Keratinocyte (primary cell): ENCODE measurements at regions not wholly inside any gene's neighbourhood (a gene's known extent, or its start where the extent isn't known, plus 50 kb on each side); places are given as distances from the start of the nearest gene placed in this dataset.
A peak's percentile ranks its signal among the peaks of the same experiment; 100 is the strongest.

ENCODE experiments used
- DNase-seq: peaks from one replicate; pipeline ENCODE4 v3.0.0-alpha.2; 2011; ENCODE audit warnings: low read depth, missing footprints, low spot score
- FAIRE-seq: peaks from 2 replicates; lab custom pipeline; 2011; peaks lifted over from hg19 to GRCh38; lab: Jason Lieb, UNC
- H2AFZ ChIP-seq: 2 replicates; pipeline ENCODE4 v1.6.0; 2012; ENCODE audit warnings: low read length, control low read depth, inconsistent platforms; ENCODE audit not compliant: control insufficient read depth
- H3K27ac ChIP-seq: 2 replicates; pipeline ENCODE4 v1.5.1; 2011; ENCODE audit warnings: low read length; ENCODE audit not compliant: control insufficient read depth, insufficient read depth
- H3K27me3 ChIP-seq: 3 replicates; pipeline ENCODE4 v1.6.0; 2011; ENCODE audit warnings: low read length; ENCODE audit not compliant: control insufficient read depth, insufficient read depth; ENCODE audit errors: extremely low read depth
- H3K36me3 ChIP-seq, 2 experiments: 2 replicates in 1 of 2; 3 replicates in 1 of 2; pipeline ENCODE4 v1.5.1; 2011; ENCODE audit warnings: low read length in 2 of 2, mild to moderate bottlenecking in 1 of 2; ENCODE audit not compliant: control insufficient read depth in 2 of 2, insufficient read depth in 2 of 2; ENCODE audit errors: extremely low read depth in 1 of 2
- H3K4me1 ChIP-seq: 3 replicates; pipeline ENCODE4 v1.5.1; 2011; ENCODE audit warnings: low read length; ENCODE audit not compliant: control insufficient read depth, insufficient read depth; ENCODE audit errors: extremely low read depth
- H3K4me2 ChIP-seq: 3 replicates; pipeline ENCODE4 v1.6.0; 2011; ENCODE audit warnings: low read depth, low read length; ENCODE audit not compliant: control insufficient read depth, insufficient read depth; ENCODE audit errors: extremely low read depth
- H3K4me3 ChIP-seq, 3 experiments: fragments of 200-600 bp in 1 of 3; sonication (generic) in 1 of 3; 2 replicates in 2 of 3; 3 replicates in 1 of 3; pipeline ENCODE4 v1.5.1; 2011 to 2016; ENCODE audit warnings: low read length in 3 of 3, mild to moderate bottlenecking in 3 of 3, control low read depth in 2 of 3, inconsistent platforms in 1 of 3, low read depth in 1 of 3, mixed read lengths in 1 of 3, mixed run types in 1 of 3, moderate library complexity in 1 of 3; ENCODE audit not compliant: control insufficient read depth in 2 of 3, insufficient read depth in 2 of 3; ENCODE audit errors: extremely low read depth in 1 of 3
- H3K79me2 ChIP-seq: 2 replicates; pipeline ENCODE4 v1.6.0; 2012; ENCODE audit warnings: low read length; ENCODE audit not compliant: control insufficient read depth, insufficient read depth
- H3K9ac ChIP-seq: 3 replicates; pipeline ENCODE4 v1.6.0; 2011; ENCODE audit warnings: low read length; ENCODE audit not compliant: control insufficient read depth, insufficient read depth; ENCODE audit errors: extremely low read depth
- H3K9me1 ChIP-seq: 3 replicates; pipeline ENCODE4 v1.6.0; 2011; ENCODE audit warnings: low read length; ENCODE audit not compliant: control insufficient read depth, insufficient read depth; ENCODE audit errors: extremely low read depth
- H3K9me3 ChIP-seq: 2 replicates; pipeline ENCODE4 v1.5.1; 2012; ENCODE audit warnings: low read depth, low read length; ENCODE audit not compliant: control insufficient read depth
- H4K20me1 ChIP-seq: 3 replicates; pipeline ENCODE4 v1.6.0; 2011; ENCODE audit warnings: low read length; ENCODE audit not compliant: control insufficient read depth, insufficient read depth; ENCODE audit errors: extremely low read depth
- CTCF ChIP-seq, 3 experiments: IDR thresholded peaks in 1 of 3; conservative IDR thresholded peaks in 1 of 3; optimal IDR thresholded peaks in 1 of 3; 2 replicates in 2 of 3; 3 replicates in 1 of 3; pipeline versions ENCODE3 to v1.5.1; 2011; ENCODE audit warnings: low read length in 3 of 3, mild to moderate bottlenecking in 3 of 3, moderate library complexity in 2 of 3, control low read depth in 1 of 3, inconsistent platforms in 1 of 3; ENCODE audit not compliant: insufficient read depth in 2 of 3; ENCODE audit errors: extremely low read depth in 1 of 3
- EZH2 ChIP-seq: IDR thresholded peaks from one replicate; pipeline ENCODE4 v1.6.1; 2012; ENCODE audit warnings: inconsistent platforms, mild to moderate bottlenecking, low read length, moderate library complexity
- dilution Hi-C: fragments of 300-500 bp; cut with MboI; formaldehyde crosslinking; loops from one replicate; pipeline ENCODE4 v1.7.0; 2020; ENCODE audit warnings: low sequenced_read_pairs; ENCODE audit not compliant: extremely low pct_ligation_motif_present

GRCh38 chr14:100398044-100398443 lies 74.9 kb downstream of the SLC25A47 start:
- Histone ChIP-seq H3K36me3 (no peaks in the 10 kb centered on the region), H3K9ac (no peak overlapping the region), H3K9me3 (peaks cover 2% of the 10 kb centered on the region), H4K20me1 (no peaks in the 10 kb centered on the region), H2AFZ (no peak overlapping the region), H3K9me1 (peaks cover 2% of the 10 kb centered on the region), H3K79me2 (no peaks in the 10 kb centered on the region), H3K4me2 (no peak overlapping the region), H3K27ac (no peak overlapping the region), H3K4me3 (no peak overlapping the region), H3K4me1 (peaks cover 9% of the 10 kb centered on the region), H3K27me3 (no peaks in the 10 kb centered on the region)
- FAIRE-seq (peak; percentile 88), DNase-seq (no peak)
- dilution Hi-C loops: no loop called here
- no peak for TF ChIP-seq EZH2
- TF ChIP-seq CTCF (optimal IDR thresholded peaks at IDR 0.05 in 1 of 3, IDR thresholded peaks at IDR 0.05 in 1 of 3, conservative IDR thresholded peaks at IDR 0.05 in 1 of 3; ENCODE audit: extremely low read depth in 1 of 3, insufficient read depth in 2 of 3, low read length in 3 of 3): no peak

GRCh38 chr14:100399052-100399849 lies 76.1 kb downstream of the SLC25A47 start:
- Histone ChIP-seq H3K9me1 (peaks cover 2% of the 10 kb centered on the region), H3K36me3 (no peaks in the 10 kb centered on the region), H3K9me3 (peaks cover 2% of the 10 kb centered on the region), H3K27me3 (no peaks in the 10 kb centered on the region), H3K27ac (no peak overlapping the region), H3K79me2 (no peaks in the 10 kb centered on the region), H3K4me1 (peaks cover 9% of the 10 kb centered on the region), H2AFZ (no peak overlapping the region), H3K4me2 (no peak overlapping the region), H4K20me1 (no peaks in the 10 kb centered on the region), H3K9ac (no peak overlapping the region), H3K4me3 (no peak overlapping the region)
- FAIRE-seq (no peak), DNase-seq (no peak)
- TF ChIP-seq CTCF (optimal IDR thresholded peaks at IDR 0.05 in 1 of 3, IDR thresholded peaks at IDR 0.05 in 1 of 3, conservative IDR thresholded peaks at IDR 0.05 in 1 of 3; ENCODE audit: extremely low read depth in 1 of 3, insufficient read depth in 2 of 3, low read length in 3 of 3) (no peak), EZH2 (no peak)
- dilution Hi-C loops: no loop called here
